IPS-18c (cell line): ENCODE measurements at regions not wholly inside any gene's neighbourhood (a gene's known extent, or its start where the extent isn't known, plus 50 kb on each side); places are given as distances from the start of the nearest gene placed in this dataset.

Source experiments
- H3K4me3 ChIP-seq: 2 replicates; pipeline ENCODE4 v1.7.0; 2013; ENCODE audit warnings: low read depth, mild to moderate bottlenecking, low read length, moderate library complexity; ENCODE audit not compliant: insufficient read depth
- H3K9me3 ChIP-seq: one replicate; pipeline ENCODE4 v1.6.1; 2013; ENCODE audit warnings: mild to moderate bottlenecking, low read length, moderate library complexity; ENCODE audit not compliant: control insufficient read depth, insufficient read depth

GRCh38 chr15:66650433-66650832 lies 51.6 kb upstream of the SMAD6 start:
- H3K9me3 ChIP-seq = no peaks in the 10 kb centered on the region
- no peak overlapping the region for H3K4me3 ChIP-seq

- H3K4me3 ChIP-seq = no peak overlapping the region
- H3K9me3 ChIP-seq = no peaks in the 10 kb centered on the region
These were observed 50.8 kb upstream of the SMAD6 start for GRCh38 chr15:66651198-66651597.

- H3K4me3 ChIP-seq = no peak overlapping the region
- H3K9me3 ChIP-seq = no peaks in the 10 kb centered on the region
These were observed 50.0 kb upstream of the SMAD6 start for GRCh38 chr15:66651913-66652642.
